ENCODE measurements at regions not wholly inside any gene's neighbourhood (a gene's known extent, or its start where the extent isn't known, plus 50 kb on each side); places are given as distances from the start of the nearest gene placed in this dataset.

DNA sequence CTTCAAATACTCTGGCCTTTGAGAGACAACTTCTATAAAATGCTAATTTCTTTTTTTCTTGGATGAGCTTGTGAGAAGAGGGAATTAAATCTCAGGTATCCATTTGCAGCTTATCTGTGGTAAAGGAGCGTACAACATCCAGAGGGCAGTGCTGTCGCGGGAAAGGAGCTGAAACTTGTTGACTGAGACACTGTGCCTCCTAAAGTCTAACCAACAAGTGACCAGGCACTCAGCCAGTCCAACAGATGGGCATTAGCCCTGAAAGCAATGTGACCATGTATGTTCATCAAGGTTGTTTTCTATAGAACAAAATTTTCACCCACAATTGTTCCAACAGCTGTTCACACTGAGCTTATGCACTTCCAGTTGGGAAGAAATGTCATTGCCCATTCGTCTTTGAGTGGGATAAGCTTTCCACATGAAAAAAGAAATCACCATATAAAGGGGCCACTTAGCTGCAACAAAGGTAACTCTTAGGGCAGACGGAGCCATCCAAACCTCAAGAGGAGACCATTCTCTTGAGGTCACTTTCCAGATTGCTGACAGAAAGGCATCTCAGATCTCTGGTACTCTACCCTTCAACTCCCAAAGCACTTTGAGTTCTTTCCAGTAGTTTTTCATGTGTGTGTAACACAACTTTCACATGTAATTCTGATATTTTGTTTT is 244.8 kb upstream of the NEIL3 start:
- no peak for DNase-seq (ENCODE audit: insufficient read length, low spot score, missing footprints)

DNA sequence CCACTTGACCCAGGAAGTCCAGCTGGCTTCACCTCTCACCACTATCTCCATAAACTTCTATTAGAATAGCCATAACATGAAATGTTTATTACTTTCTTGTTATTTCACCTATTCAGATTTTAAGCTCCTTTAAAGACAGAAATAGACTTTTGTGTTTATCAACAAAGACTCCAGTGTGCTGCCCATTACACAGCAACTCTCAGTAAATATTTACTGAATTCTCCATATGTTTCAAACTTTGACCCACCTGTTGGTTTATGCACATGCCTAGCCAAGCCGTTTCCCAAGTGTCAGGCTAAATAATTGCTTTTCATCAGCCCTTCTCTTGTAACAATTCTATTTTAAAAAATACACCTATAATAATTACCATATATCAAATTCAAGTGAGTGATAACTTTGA is 242.9 kb upstream of the NEIL3 start:
- TF ChIP-seq, protein P1, sequence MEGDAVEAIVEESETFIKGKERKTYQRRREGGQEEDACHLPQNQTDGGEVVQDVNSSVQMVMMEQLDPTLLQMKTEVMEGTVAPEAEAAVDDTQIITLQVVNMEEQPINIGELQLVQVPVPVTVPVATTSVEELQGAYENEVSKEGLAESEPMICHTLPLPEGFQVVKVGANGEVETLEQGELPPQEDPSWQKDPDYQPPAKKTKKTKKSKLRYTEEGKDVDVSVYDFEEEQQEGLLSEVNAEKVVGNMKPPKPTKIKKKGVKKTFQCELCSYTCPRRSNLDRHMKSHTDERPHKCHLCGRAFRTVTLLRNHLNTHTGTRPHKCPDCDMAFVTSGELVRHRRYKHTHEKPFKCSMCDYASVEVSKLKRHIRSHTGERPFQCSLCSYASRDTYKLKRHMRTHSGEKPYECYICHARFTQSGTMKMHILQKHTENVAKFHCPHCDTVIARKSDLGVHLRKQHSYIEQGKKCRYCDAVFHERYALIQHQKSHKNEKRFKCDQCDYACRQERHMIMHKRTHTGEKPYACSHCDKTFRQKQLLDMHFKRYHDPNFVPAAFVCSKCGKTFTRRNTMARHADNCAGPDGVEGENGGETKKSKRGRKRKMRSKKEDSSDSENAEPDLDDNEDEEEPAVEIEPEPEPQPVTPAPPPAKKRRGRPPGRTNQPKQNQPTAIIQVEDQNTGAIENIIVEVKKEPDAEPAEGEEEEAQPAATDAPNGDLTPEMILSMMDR (IDR thresholded peaks at IDR 0.05; ENCODE audit: extremely low read depth, low read depth, low read length) = no peak
- H3K4me2 ChIP-seq (ENCODE audit: insufficient read depth, low read length) = no peak overlapping the region
- no peaks in the 10 kb centered on the region for H3K27me3 ChIP-seq (ENCODE audit: insufficient read depth, low read length)
- no peak overlapping the region for H3K4me3 ChIP-seq (ENCODE audit: insufficient read depth, low read length)
- H3K79me2 ChIP-seq (ENCODE audit: insufficient read depth, low read length) = no peaks in the 10 kb centered on the region
- no peaks in the 10 kb centered on the region for H3K9me3 ChIP-seq (ENCODE audit: low read depth, low read length)
- no peak overlapping the region for H3K27ac ChIP-seq (ENCODE audit: low read depth, low read length)
- no peak overlapping the region for H2AFZ ChIP-seq (ENCODE audit: low read length)
- DNase-seq (ENCODE audit: insufficient read length, low spot score, missing footprints) = peak; percentile 9
- H4K20me1 ChIP-seq (ENCODE audit: insufficient read depth, low read length) = no peaks in the 10 kb centered on the region
- no peaks in the 10 kb centered on the region for H3K4me1 ChIP-seq (ENCODE audit: insufficient read depth, low read length)
- no peaks in the 10 kb centered on the region for H3K36me3 ChIP-seq (ENCODE audit: insufficient read depth, low read length)

More for the DNA sequence above, 244.8 kb upstream of the NEIL3 start:
- Histone ChIP-seq H3K9me3 (ENCODE audit: low read depth, low read length) (no peaks in the 10 kb centered on the region), H2AFZ (ENCODE audit: low read length) (no peak overlapping the region), H3K4me2 (ENCODE audit: insufficient read depth, low read length) (no peak overlapping the region), H3K36me3 (ENCODE audit: insufficient read depth, low read length) (no peaks in the 10 kb centered on the region), H3K79me2 (ENCODE audit: insufficient read depth, low read length) (no peaks in the 10 kb centered on the region), H3K4me1 (ENCODE audit: insufficient read depth, low read length) (no peaks in the 10 kb centered on the region), H3K4me3 (ENCODE audit: insufficient read depth, low read length) (no peak overlapping the region), H3K27me3 (ENCODE audit: insufficient read depth, low read length) (no peaks in the 10 kb centered on the region), H3K27ac (ENCODE audit: low read depth, low read length) (no peak overlapping the region), H4K20me1 (ENCODE audit: insufficient read depth, low read length) (no peaks in the 10 kb centered on the region)
- TF ChIP-seq, protein P1 (IDR thresholded peaks at IDR 0.05; ENCODE audit: extremely low read depth, low read depth, low read length) = no peak

DNA sequence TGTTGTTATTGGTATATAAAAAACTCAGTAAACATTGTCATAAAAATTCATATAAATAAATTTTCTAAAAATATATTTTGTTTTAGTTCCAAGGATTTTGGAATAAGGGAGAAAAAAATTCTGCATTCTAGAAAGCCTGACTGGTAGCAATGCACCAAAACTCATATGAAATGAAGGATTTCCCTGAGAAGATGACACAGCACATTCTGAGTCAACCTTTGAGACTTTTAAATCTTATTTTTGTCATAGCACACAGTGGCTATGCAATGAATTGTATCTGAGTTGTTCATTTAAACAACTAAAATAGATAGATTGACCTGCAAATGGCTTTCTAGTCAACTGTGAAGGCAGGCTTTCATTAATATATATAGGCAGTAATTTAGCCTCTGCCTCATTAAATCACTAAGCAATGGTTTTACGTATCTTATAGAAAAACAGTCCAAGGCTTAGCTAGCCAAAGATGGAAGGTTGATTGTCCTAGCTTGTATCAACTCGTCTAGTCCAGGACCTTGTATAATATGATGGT is 239.1 kb upstream of the NEIL3 start:
- Histone ChIP-seq H3K27ac (ENCODE audit: low read depth, low read length) (no peak overlapping the region), H3K36me3 (ENCODE audit: insufficient read depth, low read length) (no peaks in the 10 kb centered on the region), H3K79me2 (ENCODE audit: insufficient read depth, low read length) (no peaks in the 10 kb centered on the region), H3K9me3 (ENCODE audit: low read depth, low read length) (no peaks in the 10 kb centered on the region), H2AFZ (ENCODE audit: low read length) (peak overlapping the region; percentile 23), H3K4me1 (ENCODE audit: insufficient read depth, low read length) (no peaks in the 10 kb centered on the region), H3K27me3 (ENCODE audit: insufficient read depth, low read length) (no peaks in the 10 kb centered on the region), H3K4me2 (ENCODE audit: insufficient read depth, low read length) (no peak overlapping the region), H4K20me1 (ENCODE audit: insufficient read depth, low read length) (no peaks in the 10 kb centered on the region), H3K4me3 (ENCODE audit: insufficient read depth, low read length) (no peak overlapping the region)
- TF ChIP-seq, protein P1 (IDR thresholded peaks at IDR 0.05; ENCODE audit: extremely low read depth, low read depth, low read length) = no peak
- DNase-seq (ENCODE audit: insufficient read length, low spot score, missing footprints) = peak; percentile 46

DNA sequence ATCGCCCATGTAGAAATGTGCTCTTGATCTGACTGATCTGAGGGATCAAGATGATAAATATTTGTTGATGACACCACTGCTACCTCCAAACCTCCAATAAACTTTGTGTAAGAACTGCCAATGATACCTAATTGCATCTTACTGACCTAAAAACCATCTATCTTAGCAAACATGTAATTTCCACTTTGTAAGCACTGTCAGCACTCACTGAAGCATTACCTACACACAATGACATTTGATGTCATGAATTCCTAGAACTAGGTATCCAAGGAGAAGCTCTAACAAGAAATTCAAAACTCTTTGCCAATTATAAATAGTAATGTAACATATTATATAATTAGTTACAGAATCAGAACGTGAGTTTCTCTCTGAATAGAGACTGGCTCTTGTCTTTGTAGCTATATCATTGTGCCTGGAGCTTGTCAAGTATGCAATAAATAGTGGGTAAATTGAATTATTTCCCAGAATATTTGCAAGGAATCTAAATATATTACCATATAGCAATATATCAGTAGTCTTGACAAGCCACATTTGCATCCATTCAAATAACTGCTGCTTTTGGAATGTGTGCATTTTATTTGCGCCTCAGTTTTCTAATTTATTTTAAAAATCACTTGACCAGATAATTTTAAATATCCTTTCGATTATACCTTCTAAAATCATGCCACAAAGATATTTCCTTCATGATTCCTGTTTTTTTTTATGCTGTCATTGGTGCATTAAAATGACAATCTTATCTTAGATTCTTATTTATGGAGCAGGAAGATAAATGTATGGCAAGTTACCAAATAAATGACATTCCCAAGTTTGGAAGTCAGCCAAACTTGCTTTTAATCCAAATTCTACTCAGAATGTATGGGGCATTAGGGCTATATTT is 232.3 kb upstream of the NEIL3 start:
- Histone ChIP-seq H3K4me1 (ENCODE audit: insufficient read depth, low read length) (no peaks in the 10 kb centered on the region), H3K36me3 (ENCODE audit: insufficient read depth, low read length) (no peaks in the 10 kb centered on the region), H3K9me3 (ENCODE audit: low read depth, low read length) (no peaks in the 10 kb centered on the region), H3K27me3 (ENCODE audit: insufficient read depth, low read length) (no peaks in the 10 kb centered on the region), H3K27ac (ENCODE audit: low read depth, low read length) (no peak overlapping the region), H3K79me2 (ENCODE audit: insufficient read depth, low read length) (no peaks in the 10 kb centered on the region), H2AFZ (ENCODE audit: low read length) (no peak overlapping the region), H4K20me1 (ENCODE audit: insufficient read depth, low read length) (no peaks in the 10 kb centered on the region), H3K4me3 (ENCODE audit: insufficient read depth, low read length) (no peak overlapping the region), H3K4me2 (ENCODE audit: insufficient read depth, low read length) (no peak overlapping the region)
- TF ChIP-seq, protein P1 (IDR thresholded peaks at IDR 0.05; ENCODE audit: extremely low read depth, low read depth, low read length) = no peak
- DNase-seq (ENCODE audit: insufficient read length, low spot score, missing footprints) = no peak
